Right lobe of liver (tissue), 4 donors: ENCODE measurements at regions not wholly inside any gene's neighbourhood (a gene's known extent, or its start where the extent isn't known, plus 50 kb on each side); places are given as distances from the start of the nearest gene placed in this dataset.
"Not testable (repeated sequence)": the region's sequence is repeated elsewhere in the genome, so short reads cannot be mapped to it uniquely, and the experiment has no call there.

ENCODE experiments used
- CTCF ChIP-seq, 4 donors: fragments of 200-600 bp in 3 of 4; fragments of 450-650 bp in 1 of 4; IDR thresholded peaks; one replicate each; pipeline versions ENCODE4 v1.5.1 to v1.8.0; 2016 to 2022; ENCODE audit warnings: antibody characterized with exemption in 4 of 4, mild to moderate bottlenecking in 2 of 4
- POLR2A ChIP-seq: fragments of 450-650 bp; IDR thresholded peaks from one replicate; pipeline ENCODE4 v1.6.1; 2017; ENCODE audit warnings: antibody characterized with exemption, mild to moderate bottlenecking
- donor health status: DM: no; HTN: no; CAD: no.
- donor health status: DM: no; HTN: no; CAD: no.
- donor health status: DM: no; HTN: yes; CAD: no.

DNA sequence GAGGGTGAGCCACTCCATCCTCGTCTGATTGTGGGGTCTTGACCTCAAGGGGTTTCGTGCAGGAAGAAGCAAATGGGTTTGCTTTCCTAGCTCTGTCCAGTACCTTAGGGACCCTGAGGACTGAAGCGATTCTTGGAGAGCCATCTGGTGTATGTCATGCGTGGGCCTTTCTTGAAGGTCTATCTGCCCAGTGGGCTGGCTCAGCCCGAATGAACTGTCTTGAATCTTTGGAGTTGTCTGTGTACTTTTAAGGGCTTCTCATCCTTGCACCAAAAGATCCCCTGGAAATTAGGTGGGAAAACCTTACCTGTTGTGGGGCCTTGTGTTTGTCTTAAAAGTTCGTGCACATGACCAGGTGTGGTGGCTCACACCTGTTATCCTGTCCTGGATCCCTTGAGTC is 135.4 kb upstream of the ERV3-1 start:
- not testable (repeated sequence) for TF ChIP-seq CTCF (IDR thresholded peaks at IDR 0.05); POLR2A
